Neural cell (in vitro differentiated cells): ENCODE measurements at regions not wholly inside any gene's neighbourhood (a gene's known extent, or its start where the extent isn't known, plus 50 kb on each side); places are given as distances from the start of the nearest gene placed in this dataset.

ENCODE experiments used
- H2AFZ ChIP-seq: fragments of 200-600, 300-800 bp; sonication (generic), shearing (Covaris generic); 2 replicates; pipeline ENCODE4 v1.6.0; 2014; ENCODE audit warnings: low read depth, mild to moderate bottlenecking, antibody characterized with exemption, low read length, moderate library complexity
- H3F3A ChIP-seq: fragments of 200-600 bp; shearing (Covaris generic); 2 replicates; pipeline ENCODE4 v1.6.1; 2016; ENCODE audit warnings: mild to moderate bottlenecking, moderate library complexity, mixed read lengths, antibody characterized with exemption, low read length; ENCODE audit not compliant: insufficient read depth, poor library complexity, severe bottlenecking
- H3K27ac ChIP-seq: fragments of 200-600, 300-800 bp; sonication (generic), shearing (Covaris generic); 2 replicates; pipeline ENCODE4 v1.5.1; 2014; ENCODE audit warnings: mild to moderate bottlenecking, low read length, moderate library complexity
- H3K27me3 ChIP-seq: fragments of 300-800, 200-600 bp; sonication (generic), shearing (Covaris generic); 2 replicates; pipeline ENCODE4 v1.6.0; 2014; ENCODE audit warnings: mild to moderate bottlenecking, low read depth, low read length, moderate library complexity; ENCODE audit not compliant: insufficient read depth
- H3K36me3 ChIP-seq: fragments of 300-800, 200-600 bp; sonication (generic), shearing (Covaris generic); 2 replicates; pipeline ENCODE4 v1.5.1; 2014; ENCODE audit warnings: mild to moderate bottlenecking, antibody characterized with exemption, low read length, moderate library complexity; ENCODE audit not compliant: insufficient read depth
- H3K4me2 ChIP-seq: fragments of 300-800, 200-600 bp; sonication (generic), shearing (Covaris generic); 2 replicates; pipeline ENCODE4 v1.6.0; 2014; ENCODE audit warnings: mild to moderate bottlenecking, low read length
- H3K4me3 ChIP-seq: fragments of 300-800, 200-600 bp; sonication (generic), shearing (Covaris generic); 2 replicates; pipeline ENCODE4 v1.5.1; 2014; ENCODE audit warnings: mild to moderate bottlenecking, low read length, moderate library complexity
- H3K79me2 ChIP-seq: fragments of 200-600 bp; shearing (Covaris generic); replicated peaks from 2 replicates; pipeline ENCODE4 v1.6.0; 2014; ENCODE audit warnings: mild to moderate bottlenecking, low read length, moderate library complexity; ENCODE audit not compliant: insufficient read depth
- H3K9ac ChIP-seq: fragments of 300-800, 200-600 bp; sonication (generic), shearing (Covaris generic); 2 replicates; pipeline ENCODE4 v1.6.1; 2016; ENCODE audit warnings: mild to moderate bottlenecking, low read length, mixed read lengths
- H3K9me2 ChIP-seq: fragments of 200-600 bp; shearing (Covaris generic); 2 replicates; pipeline ENCODE4 v1.6.1; 2016; ENCODE audit warnings: mild to moderate bottlenecking, low read length, mixed read lengths; ENCODE audit not compliant: insufficient read depth
- H3K9me3 ChIP-seq: fragments of 200-600, 300-800 bp; sonication (generic), shearing (Covaris generic); 2 replicates; pipeline ENCODE4 v1.6.1; 2016; ENCODE audit warnings: mild to moderate bottlenecking, mixed run types, low read length, moderate library complexity, mixed read lengths
- H4K20me1 ChIP-seq: fragments of 200-600 bp; shearing (Covaris generic); 2 replicates; pipeline ENCODE4 v1.6.1; 2016; ENCODE audit warnings: mild to moderate bottlenecking, mixed run types; ENCODE audit not compliant: insufficient read depth
- EP300 ChIP-seq: fragments of 450-650 bp; conservative IDR thresholded peaks from 2 replicates; pipeline ENCODE4 v1.6.1; 2014; ENCODE audit warnings: antibody characterized with exemption, mild to moderate bottlenecking, moderate library complexity; ENCODE audit not compliant: poor library complexity, severe bottlenecking
- EZH2 ChIP-seq: fragments of 200-600, 300-800 bp; shearing (Covaris generic), sonication (generic); IDR thresholded peaks from 2 replicates; pipeline ENCODE4 v1.6.1; 2014; ENCODE audit warnings: antibody characterized with exemption, low read length, borderline replicate concordance, mild to moderate bottlenecking; ENCODE audit not compliant: insufficient read depth, poor library complexity, severe bottlenecking
- MXI1 ChIP-seq: fragments of 450-650 bp; conservative IDR thresholded peaks from 2 replicates; pipeline ENCODE4 v1.6.1; 2014; ENCODE audit warnings: antibody characterized with exemption, mild to moderate bottlenecking; ENCODE audit not compliant: poor library complexity, severe bottlenecking
- POLR2AphosphoS5 ChIP-seq: IDR thresholded peaks from 2 replicates; pipeline ENCODE4 v1.6.1; 2012
- RAD21 ChIP-seq: fragments of 450-650 bp; conservative IDR thresholded peaks from 2 replicates; pipeline ENCODE4 v1.6.1; 2014; ENCODE audit warnings: antibody characterized with exemption, mild to moderate bottlenecking, moderate library complexity
- SMC3 ChIP-seq: fragments of 450-650 bp; conservative IDR thresholded peaks from 2 replicates; pipeline ENCODE4 v1.6.1; 2014; ENCODE audit warnings: antibody characterized with exemption, mild to moderate bottlenecking, moderate library complexity; ENCODE audit not compliant: poor library complexity
- TAF1 ChIP-seq: IDR thresholded peaks from 2 replicates; pipeline ENCODE4 v1.6.1; 2012; ENCODE audit warnings: low read depth
- TF ChIP-seq, protein P1 (sequence below): fragments of 450-650 bp; IDR thresholded peaks from 2 replicates; pipeline ENCODE4 v1.5.1; 2014; ENCODE audit warnings: antibody characterized with exemption, mild to moderate bottlenecking, moderate library complexity; ENCODE audit not compliant: poor library complexity, severe bottlenecking
- TF ChIP-seq, protein P2 (sequence below): IDR thresholded peaks from 2 replicates; pipeline ENCODE4 v1.6.1; 2012; ENCODE audit warnings: borderline replicate concordance

DNA sequence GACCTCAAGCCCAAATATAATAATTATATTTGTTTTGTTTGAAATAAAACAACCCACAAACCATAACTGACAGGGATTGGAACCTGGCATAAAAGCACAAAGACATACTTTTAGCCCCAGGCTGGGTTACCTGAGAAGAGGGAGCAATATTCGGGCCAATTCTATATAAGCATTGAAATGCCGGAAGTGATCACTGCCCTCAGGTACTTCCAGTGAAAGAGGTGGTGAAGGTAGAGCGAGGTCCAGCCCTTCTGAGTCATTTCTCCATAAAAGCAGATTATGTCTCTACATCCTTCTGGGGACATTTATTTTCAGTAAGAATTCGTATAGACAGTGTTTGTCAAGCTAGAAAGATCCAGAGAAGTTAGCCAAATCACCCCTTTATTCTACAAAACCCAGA, 59.6 kb downstream of the GCNT4 start:
- Histone ChIP-seq H3K27ac (no peak overlapping the region), H3F3A (no peaks in the 10 kb centered on the region), H3K27me3 (no peaks in the 10 kb centered on the region), H3K4me3 (no peak overlapping the region), H2AFZ (no peak overlapping the region), H3K79me2 (no peaks in the 10 kb centered on the region), H3K9me3 (no peaks in the 10 kb centered on the region), H3K9me2 (no peaks in the 10 kb centered on the region), H3K4me2 (no peak overlapping the region), H3K36me3 (no peaks in the 10 kb centered on the region), H4K20me1 (no peaks in the 10 kb centered on the region), H3K9ac (no peak overlapping the region)
- TF ChIP-seq, protein P1, sequence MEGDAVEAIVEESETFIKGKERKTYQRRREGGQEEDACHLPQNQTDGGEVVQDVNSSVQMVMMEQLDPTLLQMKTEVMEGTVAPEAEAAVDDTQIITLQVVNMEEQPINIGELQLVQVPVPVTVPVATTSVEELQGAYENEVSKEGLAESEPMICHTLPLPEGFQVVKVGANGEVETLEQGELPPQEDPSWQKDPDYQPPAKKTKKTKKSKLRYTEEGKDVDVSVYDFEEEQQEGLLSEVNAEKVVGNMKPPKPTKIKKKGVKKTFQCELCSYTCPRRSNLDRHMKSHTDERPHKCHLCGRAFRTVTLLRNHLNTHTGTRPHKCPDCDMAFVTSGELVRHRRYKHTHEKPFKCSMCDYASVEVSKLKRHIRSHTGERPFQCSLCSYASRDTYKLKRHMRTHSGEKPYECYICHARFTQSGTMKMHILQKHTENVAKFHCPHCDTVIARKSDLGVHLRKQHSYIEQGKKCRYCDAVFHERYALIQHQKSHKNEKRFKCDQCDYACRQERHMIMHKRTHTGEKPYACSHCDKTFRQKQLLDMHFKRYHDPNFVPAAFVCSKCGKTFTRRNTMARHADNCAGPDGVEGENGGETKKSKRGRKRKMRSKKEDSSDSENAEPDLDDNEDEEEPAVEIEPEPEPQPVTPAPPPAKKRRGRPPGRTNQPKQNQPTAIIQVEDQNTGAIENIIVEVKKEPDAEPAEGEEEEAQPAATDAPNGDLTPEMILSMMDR = no peak
- TF ChIP-seq EZH2 = no peak
- TF ChIP-seq SMC3 = no peak
- TF ChIP-seq RAD21 = no peak
- TF ChIP-seq MXI1 = no peak
- TF ChIP-seq POLR2AphosphoS5 = no peak
- no peak for TF ChIP-seq EP300

DNA sequence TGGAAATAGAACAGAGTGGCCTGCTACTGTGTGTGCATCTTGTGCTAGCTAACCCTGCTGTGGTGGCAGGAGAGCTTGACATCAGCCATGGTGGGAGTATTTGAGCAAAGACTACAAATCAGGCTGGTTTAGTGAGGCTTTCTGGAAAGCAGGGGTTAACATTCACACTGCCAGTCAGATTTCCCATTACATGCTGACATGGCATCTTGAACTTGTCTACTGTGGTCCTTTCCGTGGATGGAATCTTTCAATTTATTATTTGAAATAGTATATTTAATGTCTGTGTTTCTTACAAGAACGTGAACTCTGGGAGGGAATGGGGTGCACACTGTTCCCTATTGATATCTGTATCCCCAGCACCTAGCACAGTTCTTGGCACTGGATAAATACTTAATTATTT, 60.8 kb downstream of the GCNT4 start:
- Histone ChIP-seq H3K9me2 (no peaks in the 10 kb centered on the region), H3K27me3 (no peaks in the 10 kb centered on the region), H3K4me3 (no peak overlapping the region), H2AFZ (no peak overlapping the region), H3K36me3 (no peaks in the 10 kb centered on the region), H3K9me3 (no peaks in the 10 kb centered on the region), H3K79me2 (no peaks in the 10 kb centered on the region), H3K27ac (no peak overlapping the region), H3K4me2 (no peak overlapping the region), H3K9ac (no peak overlapping the region), H3F3A (no peaks in the 10 kb centered on the region), H4K20me1 (no peaks in the 10 kb centered on the region)
- TF ChIP-seq SMC3 (no peak), POLR2AphosphoS5 (no peak), EZH2 (no peak)

DNA sequence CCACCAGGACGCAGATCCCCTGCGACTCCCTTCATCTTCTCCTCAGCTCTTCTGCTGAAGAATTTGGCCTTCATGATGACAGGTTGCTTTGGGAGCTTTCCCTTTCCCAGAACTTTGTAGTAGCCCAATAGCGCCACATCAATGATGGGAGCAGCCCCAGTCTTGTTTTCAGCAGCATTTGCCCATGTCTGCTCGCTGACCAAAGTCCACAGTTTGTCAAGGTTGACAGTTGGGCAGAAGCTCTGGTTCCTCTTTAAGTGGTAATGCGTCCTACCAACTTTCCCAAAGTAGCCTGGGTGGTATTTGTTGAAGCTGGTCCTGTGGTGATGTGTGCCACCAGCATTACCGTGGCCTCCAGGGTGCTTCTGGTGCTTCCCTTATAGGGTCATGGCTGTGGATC, 62.2 kb downstream of the GCNT4 start:
- Histone ChIP-seq H3K4me3 (no peak overlapping the region), H3K9ac (no peak overlapping the region), H4K20me1 (no peaks in the 10 kb centered on the region), H3K27ac (no peak overlapping the region), H3F3A (no peaks in the 10 kb centered on the region), H3K27me3 (no peaks in the 10 kb centered on the region), H3K4me2 (no peak overlapping the region), H3K9me3 (no peaks in the 10 kb centered on the region), H3K36me3 (no peaks in the 10 kb centered on the region), H2AFZ (no peak overlapping the region), H3K79me2 (no peaks in the 10 kb centered on the region), H3K9me2 (no peaks in the 10 kb centered on the region)
- TF ChIP-seq, protein P2, sequence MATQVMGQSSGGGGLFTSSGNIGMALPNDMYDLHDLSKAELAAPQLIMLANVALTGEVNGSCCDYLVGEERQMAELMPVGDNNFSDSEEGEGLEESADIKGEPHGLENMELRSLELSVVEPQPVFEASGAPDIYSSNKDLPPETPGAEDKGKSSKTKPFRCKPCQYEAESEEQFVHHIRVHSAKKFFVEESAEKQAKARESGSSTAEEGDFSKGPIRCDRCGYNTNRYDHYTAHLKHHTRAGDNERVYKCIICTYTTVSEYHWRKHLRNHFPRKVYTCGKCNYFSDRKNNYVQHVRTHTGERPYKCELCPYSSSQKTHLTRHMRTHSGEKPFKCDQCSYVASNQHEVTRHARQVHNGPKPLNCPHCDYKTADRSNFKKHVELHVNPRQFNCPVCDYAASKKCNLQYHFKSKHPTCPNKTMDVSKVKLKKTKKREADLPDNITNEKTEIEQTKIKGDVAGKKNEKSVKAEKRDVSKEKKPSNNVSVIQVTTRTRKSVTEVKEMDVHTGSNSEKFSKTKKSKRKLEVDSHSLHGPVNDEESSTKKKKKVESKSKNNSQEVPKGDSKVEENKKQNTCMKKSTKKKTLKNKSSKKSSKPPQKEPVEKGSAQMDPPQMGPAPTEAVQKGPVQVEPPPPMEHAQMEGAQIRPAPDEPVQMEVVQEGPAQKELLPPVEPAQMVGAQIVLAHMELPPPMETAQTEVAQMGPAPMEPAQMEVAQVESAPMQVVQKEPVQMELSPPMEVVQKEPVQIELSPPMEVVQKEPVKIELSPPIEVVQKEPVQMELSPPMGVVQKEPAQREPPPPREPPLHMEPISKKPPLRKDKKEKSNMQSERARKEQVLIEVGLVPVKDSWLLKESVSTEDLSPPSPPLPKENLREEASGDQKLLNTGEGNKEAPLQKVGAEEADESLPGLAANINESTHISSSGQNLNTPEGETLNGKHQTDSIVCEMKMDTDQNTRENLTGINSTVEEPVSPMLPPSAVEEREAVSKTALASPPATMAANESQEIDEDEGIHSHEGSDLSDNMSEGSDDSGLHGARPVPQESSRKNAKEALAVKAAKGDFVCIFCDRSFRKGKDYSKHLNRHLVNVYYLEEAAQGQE = no peak
- TF ChIP-seq RAD21 (no peak), SMC3 (no peak), POLR2AphosphoS5 (no peak), TAF1 (no peak), MXI1 (no peak), EZH2 (no peak), EP300 (no peak)
- TF ChIP-seq, protein P1 = no peak
